ENCODE measurements at regions not wholly inside any gene's neighbourhood (a gene's known extent, or its start where the extent isn't known, plus 50 kb on each side); places are given as distances from the start of the nearest gene placed in this dataset.

DNA sequence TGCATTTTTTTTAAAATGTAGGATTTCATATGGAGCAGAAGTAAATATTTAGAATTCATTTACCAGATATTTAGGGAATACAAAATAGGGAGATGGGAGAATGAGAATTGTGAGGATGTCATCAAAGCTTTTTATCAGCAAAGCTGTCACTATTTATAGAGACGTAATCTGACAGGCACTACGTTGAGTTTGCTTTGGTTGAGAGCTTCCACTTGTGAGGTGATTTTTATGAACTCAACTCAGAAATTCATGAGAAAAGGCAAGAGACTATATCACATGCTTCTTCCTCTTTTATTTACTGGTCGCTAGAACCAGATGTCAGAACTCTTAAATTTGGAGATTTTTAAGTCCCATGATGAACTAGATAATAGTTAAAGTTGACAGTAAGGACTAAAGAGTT is 211.2 kb downstream of the GBA3 start:
- no peak for TF ChIP-seq EP300 (IDR thresholded peaks at IDR 0.05)
- TF ChIP-seq, protein P1, sequence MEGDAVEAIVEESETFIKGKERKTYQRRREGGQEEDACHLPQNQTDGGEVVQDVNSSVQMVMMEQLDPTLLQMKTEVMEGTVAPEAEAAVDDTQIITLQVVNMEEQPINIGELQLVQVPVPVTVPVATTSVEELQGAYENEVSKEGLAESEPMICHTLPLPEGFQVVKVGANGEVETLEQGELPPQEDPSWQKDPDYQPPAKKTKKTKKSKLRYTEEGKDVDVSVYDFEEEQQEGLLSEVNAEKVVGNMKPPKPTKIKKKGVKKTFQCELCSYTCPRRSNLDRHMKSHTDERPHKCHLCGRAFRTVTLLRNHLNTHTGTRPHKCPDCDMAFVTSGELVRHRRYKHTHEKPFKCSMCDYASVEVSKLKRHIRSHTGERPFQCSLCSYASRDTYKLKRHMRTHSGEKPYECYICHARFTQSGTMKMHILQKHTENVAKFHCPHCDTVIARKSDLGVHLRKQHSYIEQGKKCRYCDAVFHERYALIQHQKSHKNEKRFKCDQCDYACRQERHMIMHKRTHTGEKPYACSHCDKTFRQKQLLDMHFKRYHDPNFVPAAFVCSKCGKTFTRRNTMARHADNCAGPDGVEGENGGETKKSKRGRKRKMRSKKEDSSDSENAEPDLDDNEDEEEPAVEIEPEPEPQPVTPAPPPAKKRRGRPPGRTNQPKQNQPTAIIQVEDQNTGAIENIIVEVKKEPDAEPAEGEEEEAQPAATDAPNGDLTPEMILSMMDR (IDR thresholded peaks at IDR 0.05) = no peak
- TF ChIP-seq POLR2AphosphoS5 (IDR thresholded peaks at IDR 0.05) = no peak
